NCI-H1092 treated with DMSO at 0.1 percent for 48 hours (cell line): ENCODE measurements at regions not wholly inside any gene's neighbourhood (a gene's known extent, or its start where the extent isn't known, plus 50 kb on each side); places are given as distances from the start of the nearest gene placed in this dataset.
"Not testable (repeated sequence)": the region's sequence is repeated elsewhere in the genome, so short reads cannot be mapped to it uniquely, and the experiment has no call there.

ENCODE experiments used
- DNase-seq: peaks from one replicate; lab custom pipeline; 2025; lab: John Stamatoyannopoulos, UW

GRCh38 chr13:111501596-111502535 is 181.4 kb downstream of the TEX29 start:
- DNase-seq = not testable (repeated sequence)

- DNase-seq = no peak
Observed at GRCh38 chr13:111502957-111503356, 182.5 kb downstream of the TEX29 start.

- no peak for DNase-seq
Observed at GRCh38 chr13:111503376-111503775, 182.9 kb downstream of the TEX29 start.

GRCh38 chr13:111503905-111504695 is 183.7 kb downstream of the TEX29 start:
- DNase-seq = no peak

GRCh38 chr13:111505175-111505777 is 184.8 kb downstream of the TEX29 start:
- no peak for DNase-seq

GRCh38 chr13:111506125-111506524 is 185.7 kb downstream of the TEX29 start:
- DNase-seq = no peak

- no peak for DNase-seq
Observed at GRCh38 chr13:111506621-111507020, 186.2 kb downstream of the TEX29 start.

- peak; percentile 69 for DNase-seq
Observed at GRCh38 chr13:111508164-111508870, 187.9 kb downstream of the TEX29 start.

- peak; percentile 92 for DNase-seq
Observed at GRCh38 chr13:111508902-111509509, 188.6 kb downstream of the TEX29 start.

GRCh38 chr13:111510502-111511218 is 190.2 kb downstream of the TEX29 start:
- DNase-seq = no peak

- DNase-seq = no peak
Observed at GRCh38 chr13:111511219-111511732, 190.8 kb downstream of the TEX29 start.

GRCh38 chr13:111511805-111512504 is 191.5 kb downstream of the TEX29 start:
- DNase-seq = no peak

- no peak for DNase-seq
Observed at GRCh38 chr13:111512707-111513106, 192.3 kb downstream of the TEX29 start.

- DNase-seq = no peak
Observed at GRCh38 chr13:111513766-111514609, 193.5 kb downstream of the TEX29 start.

- DNase-seq = no peak
Observed at GRCh38 chr13:111514610-111515306, 194.3 kb downstream of the TEX29 start.

- DNase-seq = no peak
Observed at GRCh38 chr13:111515307-111515617, 194.8 kb downstream of the TEX29 start.

- no peak for DNase-seq
Observed at GRCh38 chr13:111515635-111516034, 195.2 kb downstream of the TEX29 start.
